Bronchial epithelial cell (primary cell): ENCODE measurements at regions not wholly inside any gene's neighbourhood (a gene's known extent, or its start where the extent isn't known, plus 50 kb on each side); places are given as distances from the start of the nearest gene placed in this dataset.

Experiments
- DNase-seq: peaks from one replicate; pipeline ENCODE4 v3.0.0-alpha.2; 2010; ENCODE audit warnings: low read depth
- FAIRE-seq: peaks from 2 replicates; lab custom pipeline; 2011; peaks lifted over from hg19 to GRCh38; lab: Jason Lieb, UNC
- H3K27me3 ChIP-seq: 2 replicates; pipeline ENCODE4 v1.5.1; 2011; ENCODE audit warnings: low read length; ENCODE audit not compliant: control insufficient read depth, insufficient read depth
- H3K36me3 ChIP-seq: 2 replicates; pipeline ENCODE4 v1.5.1; 2011; ENCODE audit warnings: low read length; ENCODE audit not compliant: control insufficient read depth, insufficient read depth
- H3K4me3 ChIP-seq: 2 replicates; pipeline ENCODE4 v1.5.1; 2011; ENCODE audit warnings: mild to moderate bottlenecking, low read depth, low read length, control low read depth
- CTCF ChIP-seq: IDR thresholded peaks from 2 replicates; pipeline ENCODE4 v1.5.1; 2011; ENCODE audit warnings: mild to moderate bottlenecking, moderate library complexity, low read length, control low read depth, inconsistent platforms; ENCODE audit not compliant: insufficient read depth, severe bottlenecking

GRCh38 chr14:76690502-76691105 is 70.7 kb upstream of the VASH1 start:
- no peak for DNase-seq
- no peak for FAIRE-seq
- no peak overlapping the region for H3K4me3 ChIP-seq
- H3K36me3 ChIP-seq, result no peaks in the 10 kb centered on the region
- H3K27me3 ChIP-seq, result no peaks in the 10 kb centered on the region
- TF ChIP-seq CTCF, result no peak

GRCh38 chr14:76694106-76694505 is 67.2 kb upstream of the VASH1 start:
- TF ChIP-seq CTCF, result no peak
- no peaks in the 10 kb centered on the region for H3K27me3 ChIP-seq
- FAIRE-seq, result no peak

GRCh38 chr14:76695263-76695920 is 65.9 kb upstream of the VASH1 start:
- TF ChIP-seq CTCF, result no peak
- Histone ChIP-seq H3K27me3 (no peaks in the 10 kb centered on the region), H3K36me3 (no peaks in the 10 kb centered on the region), H3K4me3 (no peak overlapping the region)
- DNase-seq (no peak), FAIRE-seq (no peak)

More at GRCh38 chr14:76694106-76694505, 67.2 kb upstream of the VASH1 start:
- no peaks in the 10 kb centered on the region for H3K36me3 ChIP-seq
- no peak for DNase-seq
- no peak overlapping the region for H3K4me3 ChIP-seq

GRCh38 chr14:76696361-76696760 is 64.9 kb upstream of the VASH1 start:
- Histone ChIP-seq H3K27me3 (no peaks in the 10 kb centered on the region), H3K4me3 (no peak overlapping the region), H3K36me3 (no peaks in the 10 kb centered on the region)
- DNase-seq (no peak), FAIRE-seq (no peak)
- no peak for TF ChIP-seq CTCF

- FAIRE-seq, result no peak
- DNase-seq, result peak; percentile 35
- Histone ChIP-seq H3K27me3 (no peaks in the 10 kb centered on the region), H3K36me3 (no peaks in the 10 kb centered on the region), H3K4me3 (no peak overlapping the region)
- TF ChIP-seq CTCF, result no peak
Observed at GRCh38 chr14:76696791-76697190, 64.5 kb upstream of the VASH1 start.
